AG09319 (cell line): ENCODE measurements at regions not wholly inside any gene's neighbourhood (a gene's known extent, or its start where the extent isn't known, plus 50 kb on each side); places are given as distances from the start of the nearest gene placed in this dataset.
A peak's percentile ranks its signal among the peaks of the same experiment; 100 is the strongest.

Experiments
- DNase-seq: peaks from one replicate; pipeline ENCODE4 v3.0.0-alpha.2; 2010; ENCODE audit warnings: low read depth; ENCODE audit errors: extremely low read depth
- TF ChIP-seq, protein P1 (sequence below): IDR thresholded peaks from 2 replicates; pipeline ENCODE4 v1.5.1; 2011; ENCODE audit warnings: low read depth, mild to moderate bottlenecking, inconsistent platforms, low read length, moderate library complexity

DNA sequence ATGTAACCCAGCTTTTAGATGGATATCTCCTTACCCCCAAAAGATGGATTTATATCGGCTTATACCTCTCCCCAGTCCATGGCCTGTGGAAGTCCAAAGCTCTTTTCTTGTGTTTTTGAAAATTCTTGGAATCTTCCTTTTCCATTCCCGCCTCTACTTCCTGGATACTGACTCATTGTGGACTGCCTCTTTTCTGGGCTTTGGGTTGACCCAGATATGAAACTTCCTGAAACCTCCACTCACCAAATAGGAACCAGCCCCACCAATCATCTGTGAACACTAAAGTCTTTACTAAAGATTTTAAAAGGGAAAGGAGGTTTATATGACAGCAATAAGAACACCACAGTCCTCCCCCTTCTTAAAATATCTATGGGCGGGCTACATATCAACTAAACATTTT, 163.4 kb upstream of the SYN3 start:
- TF ChIP-seq, protein P1, sequence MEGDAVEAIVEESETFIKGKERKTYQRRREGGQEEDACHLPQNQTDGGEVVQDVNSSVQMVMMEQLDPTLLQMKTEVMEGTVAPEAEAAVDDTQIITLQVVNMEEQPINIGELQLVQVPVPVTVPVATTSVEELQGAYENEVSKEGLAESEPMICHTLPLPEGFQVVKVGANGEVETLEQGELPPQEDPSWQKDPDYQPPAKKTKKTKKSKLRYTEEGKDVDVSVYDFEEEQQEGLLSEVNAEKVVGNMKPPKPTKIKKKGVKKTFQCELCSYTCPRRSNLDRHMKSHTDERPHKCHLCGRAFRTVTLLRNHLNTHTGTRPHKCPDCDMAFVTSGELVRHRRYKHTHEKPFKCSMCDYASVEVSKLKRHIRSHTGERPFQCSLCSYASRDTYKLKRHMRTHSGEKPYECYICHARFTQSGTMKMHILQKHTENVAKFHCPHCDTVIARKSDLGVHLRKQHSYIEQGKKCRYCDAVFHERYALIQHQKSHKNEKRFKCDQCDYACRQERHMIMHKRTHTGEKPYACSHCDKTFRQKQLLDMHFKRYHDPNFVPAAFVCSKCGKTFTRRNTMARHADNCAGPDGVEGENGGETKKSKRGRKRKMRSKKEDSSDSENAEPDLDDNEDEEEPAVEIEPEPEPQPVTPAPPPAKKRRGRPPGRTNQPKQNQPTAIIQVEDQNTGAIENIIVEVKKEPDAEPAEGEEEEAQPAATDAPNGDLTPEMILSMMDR, result no peak
- no peak for DNase-seq

DNA sequence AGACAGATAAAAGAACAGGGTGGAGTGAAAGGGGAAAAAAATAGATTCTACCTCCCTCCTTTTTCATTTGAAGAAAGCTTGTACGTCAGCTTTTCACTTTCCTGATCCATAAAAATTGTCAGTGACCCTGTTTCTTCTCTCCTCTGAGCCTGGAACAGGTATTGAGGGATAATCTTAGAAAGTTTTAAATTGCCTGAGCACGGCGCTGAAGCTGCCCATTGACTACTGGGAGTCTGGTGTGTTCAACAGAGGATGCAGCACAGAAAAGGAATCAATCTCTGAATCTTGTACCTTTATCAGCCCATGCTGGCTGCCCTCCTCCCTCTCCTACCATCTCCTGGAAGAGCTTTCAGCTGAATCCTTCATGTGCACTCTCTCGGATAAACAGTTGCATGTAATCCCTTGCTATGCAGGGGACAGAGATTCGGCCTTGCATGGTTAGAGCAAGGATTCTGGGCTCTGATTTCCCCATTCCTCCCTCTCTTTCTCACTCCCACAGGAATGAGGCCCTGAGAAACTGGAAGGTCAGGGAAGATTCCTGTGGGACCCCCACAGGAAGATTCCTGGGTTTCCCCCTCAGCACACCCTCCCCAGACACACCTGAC, 162.4 kb upstream of the SYN3 start:
- TF ChIP-seq, protein P1, result no peak
- no peak for DNase-seq

DNA sequence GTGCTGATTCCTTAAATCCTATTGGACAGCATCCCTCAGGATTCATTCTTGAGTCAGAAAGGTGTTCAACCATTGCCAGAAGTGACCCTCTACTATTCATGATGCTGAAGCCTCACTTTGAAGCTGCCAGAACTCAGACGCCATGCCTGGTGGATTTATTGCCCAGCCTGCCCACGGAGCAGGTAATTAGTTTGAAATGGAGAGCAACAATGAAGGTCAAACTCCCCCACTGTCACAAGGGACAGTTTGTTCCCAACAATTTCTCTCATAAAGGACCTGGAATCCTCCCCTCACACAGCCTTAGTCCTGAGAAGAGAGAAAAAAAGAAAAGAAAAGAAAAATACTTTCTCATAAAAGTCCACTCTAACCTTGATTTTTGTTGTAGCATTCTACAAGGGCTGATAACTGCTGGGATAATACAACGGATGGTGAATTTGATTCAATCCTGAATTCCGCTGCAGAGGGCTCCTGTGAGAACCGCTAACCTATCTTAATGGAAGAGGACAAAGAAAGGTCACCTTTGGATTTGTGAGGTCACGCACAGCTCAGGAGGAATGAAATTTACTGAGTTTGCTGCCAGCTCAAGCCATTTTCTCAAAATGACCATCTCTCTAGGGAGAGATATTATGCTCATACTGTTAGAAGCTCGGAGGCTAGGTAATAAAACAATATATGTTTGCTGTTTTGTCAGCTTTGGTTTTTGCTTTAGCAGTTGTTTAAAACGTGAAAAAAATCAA, 161.6 kb upstream of the SYN3 start:
- TF ChIP-seq, protein P1, result no peak
- DNase-seq, result no peak

DNA sequence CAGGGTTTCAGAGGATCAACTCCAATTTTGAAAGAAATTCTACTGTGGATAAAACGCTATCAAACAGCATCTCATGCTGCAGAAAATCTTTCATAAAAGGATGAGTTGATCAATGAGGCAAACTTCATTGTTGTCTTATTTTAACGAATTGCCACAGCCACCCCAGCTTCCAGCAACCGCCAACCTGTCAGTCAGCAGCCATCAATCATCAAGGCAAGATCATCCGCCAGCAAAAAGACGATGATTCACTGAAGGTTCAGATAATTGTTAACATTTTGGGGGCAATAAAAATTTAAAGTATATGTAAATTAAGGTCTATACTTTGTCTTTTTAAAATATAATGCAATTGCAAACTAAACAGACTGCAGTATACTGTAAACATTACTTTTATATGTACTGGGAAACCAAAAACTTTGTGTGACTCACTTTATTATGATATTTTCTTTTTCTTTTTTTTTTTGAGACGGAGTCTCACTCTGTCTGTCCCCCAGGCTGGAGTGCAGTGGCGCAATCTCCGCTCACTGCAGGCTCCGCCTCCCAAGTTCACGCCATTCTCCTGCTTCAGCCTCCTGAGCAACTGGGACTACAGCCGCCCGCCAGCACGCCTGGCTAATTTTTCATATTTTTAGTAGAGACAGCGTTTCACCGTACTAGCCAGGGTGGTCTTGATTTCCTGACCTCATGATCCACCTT, 155.3 kb upstream of the SYN3 start:
- DNase-seq, result no peak
- TF ChIP-seq, protein P1, result no peak

DNA sequence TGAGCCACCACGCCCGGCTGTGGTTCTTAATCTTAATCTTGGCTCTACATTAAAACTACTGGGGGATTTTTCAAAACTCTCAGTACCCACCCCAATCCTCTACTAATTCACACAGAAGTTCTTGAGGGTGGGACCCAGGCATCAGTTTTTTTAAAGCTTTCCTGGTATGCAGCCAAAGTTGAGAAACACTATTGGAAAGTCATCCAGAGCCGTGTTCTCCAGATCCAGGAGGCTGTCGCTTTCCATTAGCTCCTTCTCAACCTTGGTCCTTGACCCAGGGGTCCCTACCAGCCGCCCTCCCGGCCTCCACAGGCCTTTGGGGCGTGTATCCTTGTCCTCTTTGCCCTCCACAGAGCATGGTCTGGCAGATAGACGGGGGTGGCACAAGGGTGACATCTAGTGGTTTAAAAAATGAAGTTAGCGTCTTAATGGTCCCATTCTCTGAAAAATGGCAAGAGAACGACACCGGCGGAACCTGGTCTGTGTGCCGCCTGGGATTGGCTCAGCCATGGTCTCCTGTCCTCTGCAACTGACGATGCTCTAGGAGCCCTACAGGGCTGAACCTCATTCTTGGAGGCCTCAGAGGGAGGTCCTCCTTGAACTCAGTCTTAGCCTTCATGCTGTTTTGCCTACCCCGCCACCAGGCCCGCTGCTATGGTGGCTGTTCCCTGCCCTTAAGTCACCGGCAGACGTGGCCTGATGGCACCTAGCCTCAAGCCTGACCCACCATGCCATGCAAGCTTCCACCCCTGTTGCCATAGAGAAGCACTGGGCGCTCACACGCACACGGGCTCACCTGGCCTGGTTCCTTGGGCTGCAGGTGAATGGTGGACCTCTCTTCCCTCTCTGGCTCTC, 152.0 kb upstream of the SYN3 start:
- DNase-seq, result no peak
- TF ChIP-seq, protein P1, result peak; percentile 63

DNA sequence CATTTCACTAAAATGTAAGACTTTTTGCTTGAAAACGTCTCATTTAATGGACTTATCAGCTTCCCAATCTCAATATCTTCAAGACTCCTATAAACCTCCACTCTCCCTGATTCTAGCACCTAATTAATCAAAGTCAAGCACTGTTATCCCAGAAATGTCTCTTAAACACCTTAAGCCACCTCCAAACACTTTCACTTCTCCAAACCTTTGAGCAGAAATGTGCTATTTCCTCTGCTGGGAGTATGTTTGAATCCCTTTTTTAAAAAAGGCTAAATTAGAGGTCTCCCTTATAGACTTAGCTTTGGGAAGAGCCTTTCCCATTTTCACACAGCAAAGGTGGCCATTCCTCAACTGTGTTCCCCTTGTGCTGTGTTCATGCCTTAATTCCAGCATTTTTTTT, 146.2 kb upstream of the SYN3 start:
- TF ChIP-seq, protein P1, result no peak

More for the DNA sequence above, 146.2 kb upstream of the SYN3 start:
- no peak for DNase-seq
